Neural progenitor cell (in vitro differentiated cells): ENCODE measurements at regions not wholly inside any gene's neighbourhood (a gene's known extent, or its start where the extent isn't known, plus 50 kb on each side); places are given as distances from the start of the nearest gene placed in this dataset.
"Not testable (repeated sequence)": the region's sequence is repeated elsewhere in the genome, so short reads cannot be mapped to it uniquely, and the experiment has no call there.

Experiments used
- CTCF ChIP-seq: fragments of 200-600 bp; sonication (generic); IDR thresholded peaks from 2 replicates; pipeline ENCODE4 v1.5.1; 2017; ENCODE audit warnings: antibody characterized with exemption, mild to moderate bottlenecking
- EZH2 ChIP-seq: fragments of 200-600 bp; sonication (generic); IDR thresholded peaks from 2 replicates; pipeline ENCODE4 v1.6.1; 2017; ENCODE audit warnings: antibody characterized with exemption, mild to moderate bottlenecking, moderate library complexity

- TF ChIP-seq CTCF, EZH2: not testable (repeated sequence)
Measured at GRCh38 chr21:7774219-7774618, 2747.2 kb upstream of the TPTE start.
